Activated B cell treated with CpG ODN at 0.5 μM for 24 hours (primary cell): ENCODE measurements at regions not wholly inside any gene's neighbourhood (a gene's known extent, or its start where the extent isn't known, plus 50 kb on each side); places are given as distances from the start of the nearest gene placed in this dataset.

Experiments used
- ATAC-seq: fragments of 200-7000 bp; cut with Tn5 transposase; one replicate; pipeline ENCODE4 v1.10.0; 2021; ENCODE audit warnings: low read depth, mild to moderate bottlenecking, moderate library complexity
- CTCF ChIA-PET: fragments of 350-600 bp; sonication (Branson Sonifier 250); formaldehyde crosslinking; loops from one replicate; lab custom pipeline; 2021; ENCODE audit warnings: antibody characterized with exemption; lab: Charles Lee
- POLR2A ChIA-PET: fragments of 350-600 bp; sonication (Branson Sonifier 250); formaldehyde crosslinking; loops from one replicate; lab custom pipeline; 2021; ENCODE audit warnings: antibody characterized with exemption; lab: Charles Lee
- DNase-seq: peaks from one replicate; pipeline ENCODE4 v3.0.0; 2022
- H3K27ac Mint-ChIP-seq: one replicate; pipeline ENCODE4 v1.8.0; 2020; ENCODE audit warnings: mixed read lengths
- H3K27me3 Mint-ChIP-seq: one replicate; pipeline ENCODE4 v1.8.0; 2021; ENCODE audit warnings: mixed read lengths
- H3K36me3 Mint-ChIP-seq: one replicate; pipeline ENCODE4 v1.8.0; 2021; ENCODE audit warnings: low read depth, mixed read lengths
- H3K4me1 Mint-ChIP-seq: one replicate; pipeline ENCODE4 v1.8.0; 2021; ENCODE audit warnings: mixed read lengths
- H3K4me3 Mint-ChIP-seq: one replicate; pipeline ENCODE4 v1.8.0; 2020; ENCODE audit warnings: mild to moderate bottlenecking, mixed read lengths
- H3K9me3 Mint-ChIP-seq: one replicate; pipeline ENCODE4 v1.8.0; 2020; ENCODE audit warnings: mixed read lengths
- CTCF ChIP-seq: fragments of 200-600 bp; IDR thresholded peaks from one replicate; pipeline ENCODE4 v1.8.0; 2022; ENCODE audit warnings: antibody characterized with exemption, mild to moderate bottlenecking
- intact Hi-C: fragments of 100-400 bp; cut with micrococcal nuclease; formaldehyde crosslinking; loops from one replicate; pipeline ENCODE4 v1.15.1; 2024

GRCh38 chr3:43169987-43170386 is 64.1 kb upstream of the POMGNT2 start:
- ChIA-PET POLR2A (no interaction called here), CTCF (no interaction called here)
- no peak for ATAC-seq
- Mint-ChIP-seq H3K4me1 (no peaks in the 10 kb centered on the region), H3K27ac (no peak overlapping the region), H3K4me3 (no peak overlapping the region), H3K36me3 (no peaks in the 10 kb centered on the region), H3K27me3 (no peaks in the 10 kb centered on the region), H3K9me3 (peaks cover 22% of the 10 kb centered on the region)
- no peak for DNase-seq
- intact Hi-C loops, result no loop called here
- TF ChIP-seq CTCF, result no peak

- TF ChIP-seq CTCF, result no peak
- intact Hi-C loops, result no loop called here
- ATAC-seq (no peak), DNase-seq (no peak)
- Mint-ChIP-seq H3K27me3 (peaks cover 7% of the 10 kb centered on the region), H3K4me1 (peaks cover 4% of the 10 kb centered on the region), H3K27ac (no peak overlapping the region), H3K4me3 (no peak overlapping the region), H3K9me3 (peaks cover 19% of the 10 kb centered on the region), H3K36me3 (no peaks in the 10 kb centered on the region)
- ChIA-PET POLR2A (no interaction called here), CTCF (interaction anchor here (1.3 kb wide), 1 partner anchor 214 kb away, joined by 4 read pairs; no protein-coding TSS in a partner anchor)
Observed at GRCh38 chr3:43166406-43166805, 60.5 kb upstream of the POMGNT2 start.

DNA sequence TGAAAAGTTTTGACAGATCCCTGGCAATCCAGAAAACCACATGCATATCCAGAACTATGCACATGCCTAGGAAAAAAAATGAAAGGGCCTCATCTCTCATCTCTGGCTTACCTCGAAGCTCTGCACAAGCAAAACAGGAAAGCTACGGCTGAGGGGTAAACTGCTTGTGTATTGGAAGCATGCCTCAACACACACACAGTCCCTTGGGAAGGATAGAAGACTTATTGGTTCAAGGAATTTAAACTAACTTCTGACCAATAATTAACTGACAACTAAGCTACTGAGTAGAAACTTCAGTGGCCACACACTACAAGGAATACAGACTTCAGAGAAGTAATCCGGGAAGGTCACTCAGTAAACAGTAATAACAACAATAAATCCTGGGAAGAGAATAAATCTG is 59.9 kb upstream of the POMGNT2 start:
- CTCF ChIA-PET, result interaction anchor here (1.3 kb wide), 1 partner anchor 214 kb away, joined by 4 read pairs; no protein-coding TSS in a partner anchor
- Mint-ChIP-seq H3K4me1 (peaks cover 4% of the 10 kb centered on the region), H3K4me3 (no peak overlapping the region), H3K36me3 (no peaks in the 10 kb centered on the region), H3K27me3 (peaks cover 7% of the 10 kb centered on the region), H3K27ac (no peak overlapping the region), H3K9me3 (peaks cover 19% of the 10 kb centered on the region)
- no peak for TF ChIP-seq CTCF
- POLR2A ChIA-PET, result no interaction called here
- DNase-seq (no peak), ATAC-seq (no peak)
- intact Hi-C loops, result no loop called here

GRCh38 chr3:43163895-43164493 is 58.1 kb upstream of the POMGNT2 start:
- no peak for TF ChIP-seq CTCF
- DNase-seq (no peak), ATAC-seq (no peak)
- H3K4me1 Mint-ChIP-seq, result peaks cover 4% of the 10 kb centered on the region
- ChIA-PET CTCF (no interaction called here), POLR2A (no interaction called here)
- H3K27me3 Mint-ChIP-seq, result peaks cover 7% of the 10 kb centered on the region
- peaks cover 19% of the 10 kb centered on the region for H3K9me3 Mint-ChIP-seq
- intact Hi-C loops, result no loop called here
- H3K36me3 Mint-ChIP-seq, result no peaks in the 10 kb centered on the region
- H3K27ac Mint-ChIP-seq, result no peak overlapping the region
- H3K4me3 Mint-ChIP-seq, result no peak overlapping the region

DNA sequence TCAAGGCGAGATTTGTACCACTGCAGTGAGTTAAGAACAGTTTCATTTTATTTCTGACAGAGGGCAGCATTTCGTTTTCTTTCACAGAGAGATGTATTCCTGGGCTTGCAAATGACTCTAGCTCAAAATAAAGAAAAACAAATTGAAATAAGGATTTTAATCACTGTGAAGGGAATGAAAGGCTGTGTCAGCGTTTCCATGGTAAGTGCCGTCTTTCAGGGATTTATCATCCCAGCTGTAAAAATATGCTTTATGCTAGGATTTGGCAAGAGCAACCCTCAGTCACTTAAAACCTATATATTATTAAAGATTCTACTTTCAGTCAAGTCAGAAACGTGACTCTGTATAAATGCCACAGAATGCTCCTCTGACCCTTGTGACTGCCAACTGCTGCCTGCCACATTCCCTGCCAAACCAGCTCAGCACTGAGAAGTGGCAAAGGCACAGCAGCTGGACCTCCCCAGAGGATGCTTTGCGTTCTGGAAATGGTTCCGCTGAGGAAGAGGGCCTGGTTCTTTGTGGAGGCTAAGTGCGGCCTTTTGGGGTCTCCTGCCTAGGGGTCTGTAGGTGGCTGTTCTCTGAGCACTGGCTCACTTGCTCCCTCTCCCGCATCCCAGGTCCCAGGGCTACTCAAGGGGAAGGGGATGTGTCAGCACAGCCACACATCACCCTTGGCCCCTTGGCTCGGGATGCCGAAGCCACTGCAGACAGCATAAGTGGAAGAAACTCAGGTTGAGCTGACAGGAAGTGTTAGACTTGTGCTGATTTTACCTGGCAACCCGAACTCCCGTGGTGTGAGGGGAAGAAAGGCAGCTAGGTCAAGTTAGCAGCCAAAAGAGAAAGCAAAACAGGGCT is 56.6 kb upstream of the POMGNT2 start:
- H3K27ac Mint-ChIP-seq, result no peak overlapping the region
- peaks cover 4% of the 10 kb centered on the region for H3K4me1 Mint-ChIP-seq
- ATAC-seq, result no peak
- peaks cover 11% of the 10 kb centered on the region for H3K27me3 Mint-ChIP-seq
- ChIA-PET POLR2A (no interaction called here), CTCF (interaction anchor here (1.6 kb wide), 1 partner anchor 218 kb away, joined by 4 read pairs; no protein-coding TSS in a partner anchor)
- no peaks in the 10 kb centered on the region for H3K36me3 Mint-ChIP-seq
- no peak overlapping the region for H3K4me3 Mint-ChIP-seq
- DNase-seq, result no peak
- intact Hi-C loops, result loop anchor here (1.0 kb wide), 2 partner anchors 216 to 341 kb away; no protein-coding TSS in a partner anchor
- H3K9me3 Mint-ChIP-seq, result peaks cover 17% of the 10 kb centered on the region
- no peak for TF ChIP-seq CTCF
